AG04450 (cell line): ENCODE measurements at regions not wholly inside any gene's neighbourhood (a gene's known extent, or its start where the extent isn't known, plus 50 kb on each side); places are given as distances from the start of the nearest gene placed in this dataset.
"Not testable (repeated sequence)": the region's sequence is repeated elsewhere in the genome, so short reads cannot be mapped to it uniquely, and the experiment has no call there.

Experiments
- CTCF ChIA-PET: fragments of 300-600, 350-600 bp; formaldehyde crosslinking; extraction: SDS; loops from one replicate; lab custom pipeline; 2022; ENCODE audit warnings: antibody characterized with exemption, inconsistent platforms; lab: Charles Lee
- POLR2A ChIA-PET: fragments of 350-600 bp; formaldehyde crosslinking; extraction: SDS; loops from one replicate; lab custom pipeline; 2021; ENCODE audit warnings: antibody characterized with exemption, inconsistent platforms; lab: Yijun Ruan, JAX
- DNase-seq: peaks from one replicate; pipeline ENCODE4 v3.0.0-alpha.2; 2011; ENCODE audit warnings: low read depth, low spot score
- H3K27ac ChIP-seq: one replicate; pipeline ENCODE4 v1.5.1; 2012; ENCODE audit warnings: low read depth, low read length, control low read depth
- H3K27me3 ChIP-seq: one replicate; pipeline ENCODE4 v1.6.0; 2012; ENCODE audit warnings: low read length; ENCODE audit not compliant: control insufficient read depth, insufficient read depth
- H3K4me3 ChIP-seq: 2 replicates; pipeline ENCODE4 v1.5.1; 2011; ENCODE audit warnings: mild to moderate bottlenecking, low read depth, low read length, control low read depth
- H3K9me3 ChIP-seq: 2 replicates; pipeline ENCODE4 v1.5.1; 2012; ENCODE audit warnings: low read length; ENCODE audit not compliant: control insufficient read depth, insufficient read depth
- CTCF ChIP-seq: IDR thresholded peaks from 2 replicates; pipeline ENCODE4 v1.5.1; 2011; ENCODE audit warnings: low read depth, low read length, control low read depth, inconsistent platforms

- CTCF ChIA-PET, DNase-seq, H3K27ac ChIP-seq, H3K4me3 ChIP-seq, POLR2A ChIA-PET, H3K9me3 ChIP-seq: not testable (repeated sequence)
- H3K27me3 ChIP-seq: peaks cover 13% of the 10 kb centered on the region
These were observed 162.4 kb downstream of the TRIM43 start for GRCh38 chr2:95754213-95754612.

GRCh38 chr2:95754819-95755563, 163.2 kb downstream of the TRIM43 start:
- POLR2A ChIA-PET, H3K27ac ChIP-seq, H3K9me3 ChIP-seq, H3K4me3 ChIP-seq, DNase-seq, CTCF ChIA-PET: not testable (repeated sequence)
- H3K27me3 ChIP-seq: peaks cover 13% of the 10 kb centered on the region

- H3K27ac ChIP-seq, DNase-seq, CTCF ChIA-PET, H3K9me3 ChIP-seq, H3K4me3 ChIP-seq, POLR2A ChIA-PET: not testable (repeated sequence)
- H3K27me3 ChIP-seq: peaks cover 13% of the 10 kb centered on the region
These were observed 164.3 kb downstream of the TRIM43 start for GRCh38 chr2:95755956-95756669.

GRCh38 chr2:95757988-95758387, 166.2 kb downstream of the TRIM43 start:
- Histone ChIP-seq H3K9me3 (no peaks in the 10 kb centered on the region), H3K27ac (no peak overlapping the region), H3K4me3 (no peak overlapping the region), H3K27me3 (peaks cover 13% of the 10 kb centered on the region)
- no peak for TF ChIP-seq CTCF
- CTCF ChIA-PET: no interaction called here
- no peak for DNase-seq
- POLR2A ChIA-PET: no interaction called here

GRCh38 chr2:95759481-95760246, 167.9 kb downstream of the TRIM43 start:
- Histone ChIP-seq H3K4me3 (no peak overlapping the region), H3K27ac (no peak overlapping the region), H3K27me3 (peaks cover 7% of the 10 kb centered on the region), H3K9me3 (no peaks in the 10 kb centered on the region)
- ChIA-PET POLR2A (no interaction called here), CTCF (no interaction called here)
- DNase-seq: no peak
- TF ChIP-seq CTCF: no peak

- TF ChIP-seq CTCF: no peak
- Histone ChIP-seq H3K4me3 (no peak overlapping the region), H3K27ac (no peak overlapping the region), H3K9me3 (no peaks in the 10 kb centered on the region), H3K27me3 (peaks cover 6% of the 10 kb centered on the region)
- ChIA-PET CTCF (interaction anchor here (0.5 kb wide), 1 partner anchor 560 kb away, joined by 3 read pairs; no protein-coding TSS in a partner anchor), POLR2A (no interaction called here)
- peak; percentile 46 for DNase-seq
These were observed 169.2 kb downstream of the TRIM43 start for GRCh38 chr2:95760806-95761525.
